Fibroblast of lung (primary cell): ENCODE measurements at regions not wholly inside any gene's neighbourhood (a gene's known extent, or its start where the extent isn't known, plus 50 kb on each side); places are given as distances from the start of the nearest gene placed in this dataset.

Source experiments
- DNase-seq, 2 donors: peaks; one replicate each; pipeline versions ENCODE4 v3.0.0 to v3.0.0-alpha.2; 2010; ENCODE audit warnings: low read depth in 2 of 2
- H2AFZ ChIP-seq: 2 replicates; pipeline ENCODE4 v1.5.1; 2012; ENCODE audit warnings: low read length, control low read depth, inconsistent platforms
- H3K27ac ChIP-seq: 2 replicates; pipeline ENCODE4 v1.5.1; 2011; ENCODE audit warnings: low read length, control low read depth; ENCODE audit not compliant: insufficient read depth
- H3K27me3 ChIP-seq: 2 replicates; pipeline ENCODE4 v1.5.1; 2011; ENCODE audit warnings: mild to moderate bottlenecking, low read length; ENCODE audit not compliant: control insufficient read depth, insufficient read depth
- H3K36me3 ChIP-seq: 2 replicates; pipeline ENCODE4 v1.5.1; 2011; ENCODE audit warnings: low read length; ENCODE audit not compliant: control insufficient read depth, insufficient read depth
- H3K4me1 ChIP-seq: 2 replicates; pipeline ENCODE4 v1.5.1; 2011; ENCODE audit warnings: low read length; ENCODE audit not compliant: control insufficient read depth, insufficient read depth; ENCODE audit errors: extremely low read depth
- H3K4me2 ChIP-seq: 2 replicates; pipeline ENCODE4 v1.5.1; 2011; ENCODE audit warnings: low read length, control low read depth; ENCODE audit not compliant: insufficient read depth; ENCODE audit errors: extremely low read depth
- H3K4me3 ChIP-seq, 4 experiments: fragments of 200-600 bp in 1 of 4; sonication (generic) in 1 of 4; replicated peaks in 1 of 4; 2 replicates each; pipeline ENCODE4 v1.5.1; 2011 to 2016; ENCODE audit warnings: low read length in 4 of 4, low read depth in 3 of 4, mild to moderate bottlenecking in 3 of 4, control low read depth in 2 of 4, inconsistent platforms in 1 of 4, mixed read lengths in 1 of 4; ENCODE audit not compliant: insufficient read depth in 1 of 4; ENCODE audit errors: control extremely low read depth in 1 of 4
- H3K79me2 ChIP-seq: 2 replicates; pipeline ENCODE4 v1.5.1; 2012; ENCODE audit warnings: mild to moderate bottlenecking, low read length, inconsistent platforms; ENCODE audit not compliant: control insufficient read depth, insufficient read depth
- H3K9ac ChIP-seq: 2 replicates; pipeline ENCODE4 v1.5.1; 2011; ENCODE audit warnings: mild to moderate bottlenecking, low read length, control low read depth; ENCODE audit not compliant: insufficient read depth
- H3K9me3 ChIP-seq: 2 replicates; pipeline ENCODE4 v1.5.1; 2012; ENCODE audit warnings: low read depth, low read length; ENCODE audit not compliant: control insufficient read depth, insufficient read depth
- H4K20me1 ChIP-seq: 2 replicates; pipeline ENCODE4 v1.5.1; 2011; ENCODE audit warnings: low read length; ENCODE audit not compliant: control insufficient read depth, insufficient read depth; ENCODE audit errors: extremely low read depth
- EZH2 ChIP-seq: IDR thresholded peaks from 2 replicates; pipeline ENCODE4 v1.5.1; 2012; ENCODE audit warnings: low read length, control low read depth, mild to moderate bottlenecking; ENCODE audit errors: missing control alignments
- TF ChIP-seq, protein P1 (sequence below), 2 donors: IDR thresholded peaks in 1 of 2; conservative IDR thresholded peaks in 1 of 2; 1 replicate in 1 of 2; 2 replicates in 1 of 2; pipeline ENCODE4 v1.5.1; 2011 to 2012; ENCODE audit warnings: low read length in 2 of 2, control low read depth in 1 of 2, inconsistent platforms in 1 of 2, low read depth in 1 of 2, mild to moderate bottlenecking in 1 of 2

DNA sequence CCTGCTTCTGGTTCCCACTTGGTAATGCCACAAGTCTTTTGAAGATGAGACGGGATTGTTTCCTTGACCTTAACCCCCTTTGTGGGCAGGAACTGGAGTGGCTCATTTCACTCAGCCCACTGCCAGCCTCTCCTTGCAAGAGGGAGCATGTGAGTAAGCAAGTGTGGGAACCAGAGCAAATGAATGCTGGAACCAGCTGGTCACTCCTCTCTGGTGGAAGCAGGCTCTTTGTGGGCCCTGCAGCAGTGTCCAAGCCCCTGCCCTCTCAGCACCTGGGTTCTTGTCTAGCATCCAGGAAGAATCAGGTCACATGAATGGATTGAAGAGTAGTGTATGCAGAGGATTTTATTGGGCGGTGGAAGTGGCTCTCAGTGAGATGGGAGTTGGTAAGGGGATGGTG lies 944.5 kb downstream of the QKI start:
- no peaks in the 10 kb centered on the region for H3K4me1 ChIP-seq
- H3K4me3 ChIP-seq: no peak overlapping the region

DNA sequence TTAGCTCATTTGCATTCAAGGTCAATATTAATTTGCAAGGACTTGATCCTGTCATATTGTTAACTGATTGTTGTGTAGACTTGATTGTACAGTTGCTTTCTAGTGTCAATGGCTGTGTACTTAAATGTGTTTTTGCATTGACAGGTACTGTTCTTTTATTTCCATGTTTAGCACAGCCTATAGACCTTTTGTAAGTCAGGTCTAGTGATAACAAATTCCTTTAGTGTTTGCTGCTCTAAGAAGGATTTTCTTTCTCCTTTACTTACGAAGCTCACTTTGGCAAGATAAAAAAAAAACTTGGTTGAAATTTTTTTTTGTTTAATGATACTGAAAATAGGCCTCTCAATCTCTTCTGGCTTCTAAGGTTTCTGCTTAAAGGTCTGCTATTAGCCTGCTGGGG lies 942.3 kb downstream of the QKI start:
- Histone ChIP-seq H4K20me1 (no peaks in the 10 kb centered on the region), H3K4me2 (no peak overlapping the region), H3K4me3 (no peak overlapping the region), H3K9ac (no peak overlapping the region), H2AFZ (no peak overlapping the region), H3K9me3 (no peaks in the 10 kb centered on the region), H3K27me3 (no peaks in the 10 kb centered on the region), H3K4me1 (no peaks in the 10 kb centered on the region), H3K79me2 (no peaks in the 10 kb centered on the region), H3K27ac (no peak overlapping the region), H3K36me3 (no peaks in the 10 kb centered on the region)
- TF ChIP-seq, protein P1, sequence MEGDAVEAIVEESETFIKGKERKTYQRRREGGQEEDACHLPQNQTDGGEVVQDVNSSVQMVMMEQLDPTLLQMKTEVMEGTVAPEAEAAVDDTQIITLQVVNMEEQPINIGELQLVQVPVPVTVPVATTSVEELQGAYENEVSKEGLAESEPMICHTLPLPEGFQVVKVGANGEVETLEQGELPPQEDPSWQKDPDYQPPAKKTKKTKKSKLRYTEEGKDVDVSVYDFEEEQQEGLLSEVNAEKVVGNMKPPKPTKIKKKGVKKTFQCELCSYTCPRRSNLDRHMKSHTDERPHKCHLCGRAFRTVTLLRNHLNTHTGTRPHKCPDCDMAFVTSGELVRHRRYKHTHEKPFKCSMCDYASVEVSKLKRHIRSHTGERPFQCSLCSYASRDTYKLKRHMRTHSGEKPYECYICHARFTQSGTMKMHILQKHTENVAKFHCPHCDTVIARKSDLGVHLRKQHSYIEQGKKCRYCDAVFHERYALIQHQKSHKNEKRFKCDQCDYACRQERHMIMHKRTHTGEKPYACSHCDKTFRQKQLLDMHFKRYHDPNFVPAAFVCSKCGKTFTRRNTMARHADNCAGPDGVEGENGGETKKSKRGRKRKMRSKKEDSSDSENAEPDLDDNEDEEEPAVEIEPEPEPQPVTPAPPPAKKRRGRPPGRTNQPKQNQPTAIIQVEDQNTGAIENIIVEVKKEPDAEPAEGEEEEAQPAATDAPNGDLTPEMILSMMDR (conservative IDR thresholded peaks at IDR 0.05 in 1 of 2, IDR thresholded peaks at IDR 0.05 in 1 of 2; ENCODE audit: low read depth in 1 of 2, low read length in 2 of 2): no peak
- no peak for TF ChIP-seq EZH2
- DNase-seq: no peak

More for the DNA sequence above, 944.5 kb downstream of the QKI start:
- no peak overlapping the region for H3K9ac ChIP-seq
- H3K79me2 ChIP-seq: no peaks in the 10 kb centered on the region
- TF ChIP-seq, protein P1 (conservative IDR thresholded peaks at IDR 0.05 in 1 of 2, IDR thresholded peaks at IDR 0.05 in 1 of 2; ENCODE audit: low read depth in 1 of 2, low read length in 2 of 2): no peak
- no peak for TF ChIP-seq EZH2
- no peak overlapping the region for H3K4me2 ChIP-seq
- no peak overlapping the region for H3K27ac ChIP-seq
- no peaks in the 10 kb centered on the region for H3K36me3 ChIP-seq
- H3K9me3 ChIP-seq: no peaks in the 10 kb centered on the region
- H3K27me3 ChIP-seq: no peaks in the 10 kb centered on the region
- no peak for DNase-seq
- no peaks in the 10 kb centered on the region for H4K20me1 ChIP-seq
- H2AFZ ChIP-seq: no peak overlapping the region

DNA sequence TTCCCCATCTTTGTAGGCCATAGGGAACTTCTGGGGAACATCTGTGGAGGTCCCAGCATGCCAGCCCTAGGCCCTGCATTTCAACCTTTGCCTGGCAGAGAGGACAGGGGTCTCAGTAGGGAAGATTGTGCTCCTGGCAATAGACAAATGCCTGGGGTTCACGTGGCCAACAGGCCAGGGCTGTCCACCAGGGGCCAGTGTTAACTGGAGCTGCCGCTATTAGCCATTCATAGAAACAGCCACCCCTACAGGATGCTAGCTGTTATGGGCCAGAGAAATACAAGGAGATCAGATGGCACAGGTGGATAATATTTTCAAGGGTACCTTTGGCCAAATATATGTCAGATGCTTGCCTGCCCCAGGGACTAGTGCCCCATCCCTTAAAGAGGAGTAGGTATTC lies 932.9 kb downstream of the QKI start:
- no peak for DNase-seq
- no peaks in the 10 kb centered on the region for H3K79me2 ChIP-seq
- no peak overlapping the region for H3K4me2 ChIP-seq
- no peak overlapping the region for H3K9ac ChIP-seq
- TF ChIP-seq EZH2: no peak
- TF ChIP-seq, protein P1 (conservative IDR thresholded peaks at IDR 0.05 in 1 of 2, IDR thresholded peaks at IDR 0.05 in 1 of 2; ENCODE audit: low read depth in 1 of 2, low read length in 2 of 2): no peak
- H3K4me1 ChIP-seq: no peaks in the 10 kb centered on the region
- H3K27ac ChIP-seq: no peak overlapping the region
- no peaks in the 10 kb centered on the region for H3K27me3 ChIP-seq
- H2AFZ ChIP-seq: no peak overlapping the region
- H3K4me3 ChIP-seq: no peak overlapping the region
- H3K9me3 ChIP-seq: no peaks in the 10 kb centered on the region
- H3K36me3 ChIP-seq: no peaks in the 10 kb centered on the region
- no peaks in the 10 kb centered on the region for H4K20me1 ChIP-seq
